Cardiac muscle cell (in vitro differentiated cells and primary cell): ENCODE measurements at regions not wholly inside any gene's neighbourhood (a gene's known extent, or its start where the extent isn't known, plus 50 kb on each side); places are given as distances from the start of the nearest gene placed in this dataset.

Experiments used
- DNase-seq, 2 donors: peaks; one replicate each; pipeline versions ENCODE4 v3.0.0 to v3.0.0-alpha.2; 2010 to 2017; ENCODE audit warnings: low read depth in 1 of 2, low spot score in 1 of 2
- H3K27ac ChIP-seq: fragments of 200-600 bp; sonication (generic); 2 replicates; pipeline ENCODE4 v1.5.1; 2016
- H3K27me3 ChIP-seq: fragments of 200-600 bp; sonication (generic); 2 replicates; pipeline ENCODE4 v1.6.0; 2016; ENCODE audit warnings: control low read depth
- H3K36me3 ChIP-seq: fragments of 200-600 bp; sonication (generic); 2 replicates; pipeline ENCODE4 v1.5.1; 2016; ENCODE audit warnings: control low read depth
- H3K4me1 ChIP-seq: fragments of 200-600 bp; sonication (generic); 2 replicates; pipeline ENCODE4 v1.8.1; 2017; ENCODE audit warnings: low read depth, mild to moderate bottlenecking, mixed run types
- H3K4me3 ChIP-seq: fragments of 200-600 bp; sonication (generic); 2 replicates; pipeline ENCODE4 v1.5.1; 2016; ENCODE audit warnings: mild to moderate bottlenecking
- H3K9me3 ChIP-seq: fragments of 200-600 bp; sonication (generic); 2 replicates; pipeline ENCODE4 v1.5.1; 2017; ENCODE audit warnings: low read depth, mild to moderate bottlenecking, control low read depth
- CTCF ChIP-seq: IDR thresholded peaks from 2 replicates; pipeline ENCODE4 v1.5.1; 2012; ENCODE audit warnings: low read depth, mild to moderate bottlenecking, low read length

- Histone ChIP-seq H3K36me3 (no peaks in the 10 kb centered on the region), H3K4me1 (no peaks in the 10 kb centered on the region), H3K4me3 (no peak overlapping the region), H3K27ac (no peak overlapping the region), H3K27me3 (no peaks in the 10 kb centered on the region), H3K9me3 (no peaks in the 10 kb centered on the region)
- no peak for TF ChIP-seq CTCF
- DNase-seq = no peak
These were observed 694.6 kb downstream of the CPS1 start for GRCh38 chr2:211251016-211251415.

- no peaks in the 10 kb centered on the region for H3K9me3 ChIP-seq
- no peak for TF ChIP-seq CTCF
- no peaks in the 10 kb centered on the region for H3K36me3 ChIP-seq
- no peak overlapping the region for H3K4me3 ChIP-seq
- no peak overlapping the region for H3K27ac ChIP-seq
- no peak for DNase-seq
- no peaks in the 10 kb centered on the region for H3K4me1 ChIP-seq
- no peaks in the 10 kb centered on the region for H3K27me3 ChIP-seq
These were observed 702.4 kb downstream of the CPS1 start for GRCh38 chr2:211258646-211259335.

GRCh38 chr2:211259831-211260476 is 703.6 kb downstream of the CPS1 start:
- Histone ChIP-seq H3K27me3 (no peaks in the 10 kb centered on the region), H3K9me3 (no peaks in the 10 kb centered on the region), H3K27ac (no peak overlapping the region), H3K4me1 (no peaks in the 10 kb centered on the region), H3K36me3 (no peaks in the 10 kb centered on the region), H3K4me3 (no peak overlapping the region)
- no peak for TF ChIP-seq CTCF
- DNase-seq = peak in 1 of 2 donors; percentile 0

- TF ChIP-seq CTCF = no peak
These were observed 713.9 kb downstream of the CPS1 start for GRCh38 chr2:211270257-211270656.

GRCh38 chr2:211281430-211282073 is 725.2 kb downstream of the CPS1 start:
- no peaks in the 10 kb centered on the region for H3K27me3 ChIP-seq
- peaks cover 25% of the 10 kb centered on the region for H3K4me1 ChIP-seq
- H3K36me3 ChIP-seq = no peaks in the 10 kb centered on the region
- no peaks in the 10 kb centered on the region for H3K9me3 ChIP-seq
- H3K4me3 ChIP-seq = no peak overlapping the region
- peak in 1 of 2 donors; percentile 59 for DNase-seq
- peak overlapping the region; percentile 95 for H3K27ac ChIP-seq
- no peak for TF ChIP-seq CTCF

More at GRCh38 chr2:211270257-211270656, 713.9 kb downstream of the CPS1 start:
- Histone ChIP-seq H3K36me3 (no peaks in the 10 kb centered on the region), H3K4me3 (no peak overlapping the region), H3K27me3 (no peaks in the 10 kb centered on the region), H3K4me1 (no peaks in the 10 kb centered on the region), H3K9me3 (no peaks in the 10 kb centered on the region), H3K27ac (no peak overlapping the region)
- DNase-seq = no peak
